HepG2 (cell line): ENCODE measurements at regions not wholly inside any gene's neighbourhood (a gene's known extent, or its start where the extent isn't known, plus 50 kb on each side); places are given as distances from the start of the nearest gene placed in this dataset.
A peak's percentile ranks its signal among the peaks of the same experiment; 100 is the strongest.

ENCODE experiments used
- ATAC-seq: fragments of 200-7000 bp; cut with Tn5 transposase; 3 replicates; pipeline ENCODE4 v1.9.1; 2020; ENCODE audit warnings: mild to moderate bottlenecking, moderate library complexity
- BruUV-seq: library from RNA; stranded (reverse); fragments of 400-500 nt; replicated peaks from 2 replicates; lab custom pipeline; 2021; lab: Mats Ljungman, UMichigan
- CTCF ChIA-PET: fragments of 300-600 bp; formaldehyde crosslinking; extraction: SDS; loops from one replicate; lab custom pipeline; 2021; ENCODE audit warnings: low total read pairs, inconsistent platforms, low intra/inter-chr PET ratio; lab: Yijun Ruan, JAX
- POLR2A ChIA-PET: fragments of 350-600 bp; sonication (Branson Sonifier 250); formaldehyde crosslinking; loops from one replicate; lab custom pipeline; 2020; ENCODE audit warnings: antibody characterized with exemption, inconsistent platforms; lab: Yijun Ruan, JAX
- DNase-seq: peaks from one replicate; pipeline ENCODE4 v3.0.0-alpha.2; 2015; ENCODE audit warnings: low spot score
- FAIRE-seq: peaks from 3 replicates; lab custom pipeline; 2011; peaks lifted over from hg19 to GRCh38; lab: Jason Lieb, UNC
- H2AFZ ChIP-seq: one replicate; pipeline ENCODE4 v1.6.1; 2011; ENCODE audit warnings: low read length, inconsistent platforms
- H3K27ac ChIP-seq: fragments of 300-600 bp; 3 replicates; pipeline ENCODE4 v1.8.0; 2011; ENCODE audit warnings: mixed run types, mild to moderate bottlenecking, mixed read lengths, low read length, inconsistent platforms; ENCODE audit not compliant: insufficient read depth; ENCODE audit errors: extremely low read length
- H3K27me3 ChIP-seq, 2 experiments: fragments of 200-600 bp in 1 of 2; 2 replicates in 1 of 2; 3 replicates in 1 of 2; pipeline versions ENCODE4 v1.6.0 to v1.8.0; 2011; ENCODE audit warnings: low read length in 2 of 2, mild to moderate bottlenecking in 2 of 2, moderate library complexity in 2 of 2, inconsistent platforms in 1 of 2; ENCODE audit not compliant: insufficient read depth in 2 of 2, control insufficient read depth in 1 of 2
- H3K36me3 ChIP-seq, 2 experiments: fragments of 200-600 bp in 1 of 2; replicated peaks in 1 of 2; 2 replicates in 1 of 2; 3 replicates in 1 of 2; pipeline versions ENCODE4 v1.5.1 to v1.8.0; 2011; ENCODE audit warnings: low read length in 2 of 2, inconsistent platforms in 1 of 2; ENCODE audit not compliant: insufficient read depth in 2 of 2, control insufficient read depth in 1 of 2
- H3K4me1 ChIP-seq: 2 replicates; pipeline ENCODE4 v1.5.1; 2012; ENCODE audit warnings: low read length, inconsistent platforms; ENCODE audit not compliant: insufficient read depth
- H3K4me2 ChIP-seq: 2 replicates; pipeline ENCODE4 v1.6.0; 2011; ENCODE audit warnings: low read depth, low read length, inconsistent platforms
- H3K4me3 ChIP-seq, 3 experiments: fragments of 200-600 bp in 1 of 3; sonication (generic), shearing (Covaris generic) in 1 of 3; replicated peaks in 1 of 3; 2 replicates each; pipeline ENCODE4 v1.5.1; 2011 to 2016; ENCODE audit warnings: low read length in 3 of 3, inconsistent platforms in 2 of 3, low read depth in 2 of 3, mild to moderate bottlenecking in 2 of 3, control low read depth in 1 of 3, mixed read lengths in 1 of 3; ENCODE audit not compliant: insufficient read depth in 1 of 3
- H3K79me2 ChIP-seq: one replicate; pipeline ENCODE4 v1.6.1; 2011; ENCODE audit warnings: low read length, inconsistent platforms; ENCODE audit not compliant: insufficient read depth
- H3K9ac ChIP-seq: 2 replicates; pipeline ENCODE4 v1.6.0; 2011; ENCODE audit warnings: mild to moderate bottlenecking, low read depth, low read length, inconsistent platforms; ENCODE audit not compliant: insufficient read depth
- H3K9me3 ChIP-seq: 2 replicates; pipeline ENCODE4 v1.5.1; 2012; ENCODE audit warnings: mild to moderate bottlenecking, low read length
- H4K20me1 ChIP-seq: 2 replicates; pipeline ENCODE4 v1.6.0; 2011; ENCODE audit warnings: inconsistent platforms, mild to moderate bottlenecking, low read length, moderate library complexity; ENCODE audit not compliant: insufficient read depth
- GABPA ChIP-seq, 2 experiments: IDR thresholded peaks; 2 replicates each; pipeline ENCODE4 v1.6.1; 2011 to 2016; ENCODE audit warnings: low read depth in 2 of 2, low read length in 1 of 2, missing biosample characterization in 1 of 2, missing genetic modification characterization in 1 of 2
- RELA ChIP-seq: sonication (generic); formaldehyde crosslinking; IDR thresholded peaks from 2 replicates; pipeline ENCODE4 v1.4.0; 2020; ENCODE audit warnings: missing genetic modification reagents
- ZNF17 ChIP-seq: sonication (generic); formaldehyde crosslinking; IDR thresholded peaks from 2 replicates; pipeline ENCODE4 v1.5.0; 2020; ENCODE audit warnings: mild to moderate bottlenecking, missing genetic modification reagents
- ZSCAN9 ChIP-seq: IDR thresholded peaks from 2 replicates; pipeline ENCODE4 v1.6.1; 2016; ENCODE audit warnings: borderline replicate concordance
- WGBS: methylation state at CpG from one replicate; pipeline ENCODE4 v1.1.6; 2017; ENCODE audit warnings: low lambda C conversion rate; 5-methylcytosine and 5-hydroxymethylcytosine counted together
- in situ Hi-C: cut with HindIII; loops from 2 replicates; pipeline ENCODE4 v1.10.0; 2017; ENCODE audit warnings: low pct_unique_long_range_greater_than_20kb; ENCODE audit not compliant: extremely low pct_ligation_motif_present
- intact Hi-C: fragments of 100-400 bp; cut with micrococcal nuclease; formaldehyde crosslinking; loops from one replicate; pipeline ENCODE4 v1.10.0; 2022; ENCODE audit not compliant: unreplicated experiment
- TF ChIP-seq, protein P1 (sequence below): sonication (generic); formaldehyde crosslinking; IDR thresholded peaks from 2 replicates; pipeline ENCODE4 v1.8.1; 2022; ENCODE audit warnings: low read depth, mild to moderate bottlenecking, missing genetic modification reagents

DNA sequence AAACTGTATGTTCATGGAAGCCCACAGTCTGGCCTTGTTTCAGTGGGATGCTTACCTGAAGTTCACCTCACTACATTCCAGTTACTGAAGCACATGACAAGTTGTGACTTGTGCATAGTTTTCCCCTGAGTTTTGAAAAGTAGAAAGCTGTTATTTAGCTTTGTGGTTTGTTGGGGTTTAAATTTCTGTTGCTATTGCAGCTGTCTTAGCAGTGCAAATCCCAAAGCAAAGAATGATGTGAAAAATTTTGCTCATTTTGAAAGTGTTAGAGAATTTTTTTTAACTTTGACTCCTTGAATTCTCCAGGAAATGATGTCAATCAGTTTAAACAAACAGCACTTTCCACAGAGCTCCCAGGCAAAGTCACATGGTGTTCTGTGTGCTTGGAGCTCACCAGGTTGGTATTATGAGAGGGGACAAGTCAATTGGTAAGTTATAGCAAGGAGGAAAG, 268.4 kb downstream of the ADGRG6 start:
- no peak for TF ChIP-seq GABPA (IDR thresholded peaks at IDR 0.05; ENCODE audit: low read depth, low read length)
- TF ChIP-seq GABPA (CRISPR knock-in tag; IDR thresholded peaks at IDR 0.05; ENCODE audit: low read depth): 0 out of 2 replicates have a peak, but pooled peaks have one; percentile 9
- TF ChIP-seq ZNF17 (CRISPR knock-in tag): no peak
- TF ChIP-seq ZSCAN9: no peak
- no peak for TF ChIP-seq RELA (CRISPR knock-in tag)
- TF ChIP-seq, all 625 proteins: peak for 1
- no peak overlapping the region for H3K27ac ChIP-seq
- H2AFZ ChIP-seq: no peak overlapping the region
- FAIRE-seq (no peak), ATAC-seq (no peak; the same call in 2 of the 3 replicates), DNase-seq (peak; percentile 40)
- H3K4me2 ChIP-seq: no peak overlapping the region
- H3K27me3 ChIP-seq: no peaks in the 10 kb centered on the region
- no peaks in the 10 kb centered on the region for H3K36me3 ChIP-seq
- no peak overlapping the region for H3K4me3 ChIP-seq
- no peak overlapping the region for H3K9ac ChIP-seq
- no peaks in the 10 kb centered on the region for H3K4me1 ChIP-seq
- peaks cover 19% of the 10 kb centered on the region for H3K9me3 ChIP-seq
- ChIA-PET CTCF (no interaction called here), POLR2A (no interaction called here)
- intact Hi-C loops (no loop called here), in situ Hi-C loops (no loop called here)
- no TSS peak for BruUV-seq
- no peaks in the 10 kb centered on the region for H4K20me1 ChIP-seq
- H3K79me2 ChIP-seq: no peaks in the 10 kb centered on the region

DNA sequence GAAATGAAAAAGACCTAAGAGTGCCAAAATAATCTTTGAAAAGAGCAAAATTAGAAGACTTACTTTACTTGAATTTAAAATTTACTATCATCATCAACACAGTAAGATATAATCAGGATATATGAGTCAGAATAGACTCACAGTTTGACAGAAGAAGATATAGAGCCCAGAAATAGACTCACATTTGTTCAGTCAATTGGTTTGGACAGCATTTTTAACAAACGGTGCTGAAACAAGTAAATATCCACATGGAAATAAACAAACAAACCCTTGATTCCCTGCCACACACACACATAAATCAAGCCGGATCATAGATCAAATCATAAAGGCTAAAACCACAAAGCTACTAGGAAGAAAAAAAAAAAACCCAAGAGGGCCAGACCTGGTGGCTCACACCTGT, 291.1 kb downstream of the ADGRG6 start:
- DNase-seq (no peak), ATAC-seq (no peak), FAIRE-seq (no peak)
- intact Hi-C loops (no loop called here), in situ Hi-C loops (no loop called here)
- ChIA-PET CTCF (no interaction called here), POLR2A (no interaction called here)
- Histone ChIP-seq H3K36me3 (no peaks in the 10 kb centered on the region), H2AFZ (no peak overlapping the region), H3K27me3 (peaks cover 0 to 3% of the 10 kb centered on the region in 2 experiments; a peak in 2 of 5 replicates), H3K4me1 (no peaks in the 10 kb centered on the region), H3K79me2 (no peaks in the 10 kb centered on the region), H3K27ac (no peak overlapping the region), H3K9me3 (no peaks in the 10 kb centered on the region), H3K4me2 (no peak overlapping the region), H4K20me1 (no peaks in the 10 kb centered on the region), H3K4me3 (no peak overlapping the region), H3K9ac (no peak overlapping the region)
- WGBS: 24% methylated on average over 2 of the region's 2 CpGs
- BruUV-seq: no TSS peak
- TF ChIP-seq, protein P1, sequence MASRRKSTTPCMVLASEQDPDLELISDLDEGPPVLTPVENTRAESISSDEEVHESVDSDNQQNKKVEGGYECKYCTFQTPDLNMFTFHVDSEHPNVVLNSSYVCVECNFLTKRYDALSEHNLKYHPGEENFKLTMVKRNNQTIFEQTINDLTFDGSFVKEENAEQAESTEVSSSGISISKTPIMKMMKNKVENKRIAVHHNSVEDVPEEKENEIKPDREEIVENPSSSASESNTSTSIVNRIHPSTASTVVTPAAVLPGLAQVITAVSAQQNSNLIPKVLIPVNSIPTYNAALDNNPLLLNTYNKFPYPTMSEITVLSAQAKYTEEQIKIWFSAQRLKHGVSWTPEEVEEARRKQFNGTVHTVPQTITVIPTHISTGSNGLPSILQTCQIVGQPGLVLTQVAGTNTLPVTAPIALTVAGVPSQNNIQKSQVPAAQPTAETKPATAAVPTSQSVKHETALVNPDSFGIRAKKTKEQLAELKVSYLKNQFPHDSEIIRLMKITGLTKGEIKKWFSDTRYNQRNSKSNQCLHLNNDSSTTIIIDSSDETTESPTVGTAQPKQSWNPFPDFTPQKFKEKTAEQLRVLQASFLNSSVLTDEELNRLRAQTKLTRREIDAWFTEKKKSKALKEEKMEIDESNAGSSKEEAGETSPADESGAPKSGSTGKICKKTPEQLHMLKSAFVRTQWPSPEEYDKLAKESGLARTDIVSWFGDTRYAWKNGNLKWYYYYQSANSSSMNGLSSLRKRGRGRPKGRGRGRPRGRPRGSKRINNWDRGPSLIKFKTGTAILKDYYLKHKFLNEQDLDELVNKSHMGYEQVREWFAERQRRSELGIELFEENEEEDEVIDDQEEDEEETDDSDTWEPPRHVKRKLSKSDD (CRISPR knock-in tag): no peak
